GM04504 (cell line): ENCODE measurements at regions not wholly inside any gene's neighbourhood (a gene's known extent, or its start where the extent isn't known, plus 50 kb on each side); places are given as distances from the start of the nearest gene placed in this dataset.

Source experiments
- DNase-seq: peaks from one replicate; pipeline ENCODE4 v3.0.0-alpha.2; 2012; ENCODE audit warnings: low read depth

- no peak for DNase-seq
Measured at GRCh38 chr10:10311966-10312365, 705.7 kb upstream of the CELF2 start.

- DNase-seq: no peak
Measured at GRCh38 chr10:10313149-10313835, 704.4 kb upstream of the CELF2 start.

- DNase-seq: no peak
Measured at GRCh38 chr10:10314626-10315025, 703.0 kb upstream of the CELF2 start.

GRCh38 chr10:10315989-10316388 lies 701.7 kb upstream of the CELF2 start:
- DNase-seq: no peak

GRCh38 chr10:10317151-10317550 lies 700.5 kb upstream of the CELF2 start:
- no peak for DNase-seq

- DNase-seq: no peak
Measured at GRCh38 chr10:10318856-10319255, 698.8 kb upstream of the CELF2 start.

- no peak for DNase-seq
Measured at GRCh38 chr10:10320956-10321355, 696.7 kb upstream of the CELF2 start.

GRCh38 chr10:10326116-10326515 lies 691.6 kb upstream of the CELF2 start:
- no peak for DNase-seq

- DNase-seq: no peak
Measured at GRCh38 chr10:10327934-10328333, 689.7 kb upstream of the CELF2 start.

- no peak for DNase-seq
Measured at GRCh38 chr10:10330418-10330817, 687.3 kb upstream of the CELF2 start.

- DNase-seq: no peak
Measured at GRCh38 chr10:10332786-10333185, 684.9 kb upstream of the CELF2 start.

- no peak for DNase-seq
Measured at GRCh38 chr10:10333622-10334021, 684.0 kb upstream of the CELF2 start.

GRCh38 chr10:10338339-10338738 lies 679.3 kb upstream of the CELF2 start:
- DNase-seq: no peak

GRCh38 chr10:10346390-10347150 lies 671.1 kb upstream of the CELF2 start:
- DNase-seq: no peak

GRCh38 chr10:10350050-10350449 lies 667.6 kb upstream of the CELF2 start:
- DNase-seq: no peak

- DNase-seq: no peak
Measured at GRCh38 chr10:10351451-10351850, 666.2 kb upstream of the CELF2 start.

- no peak for DNase-seq
Measured at GRCh38 chr10:10353326-10353868, 664.3 kb upstream of the CELF2 start.

- DNase-seq: no peak
Measured at GRCh38 chr10:10359263-10359662, 658.4 kb upstream of the CELF2 start.

- DNase-seq: no peak
Measured at GRCh38 chr10:10361301-10361885, 656.3 kb upstream of the CELF2 start.

- no peak for DNase-seq
Measured at GRCh38 chr10:10362800-10363199, 654.9 kb upstream of the CELF2 start.

- DNase-seq: no peak
Measured at GRCh38 chr10:10363217-10363616, 654.5 kb upstream of the CELF2 start.

- DNase-seq: no peak
Measured at GRCh38 chr10:10364902-10365301, 652.8 kb upstream of the CELF2 start.

- no peak for DNase-seq
Measured at GRCh38 chr10:10365676-10366075, 652.0 kb upstream of the CELF2 start.
